GM23338 (cell line): ENCODE measurements at regions not wholly inside any gene's neighbourhood (a gene's known extent, or its start where the extent isn't known, plus 50 kb on each side); places are given as distances from the start of the nearest gene placed in this dataset.

ENCODE experiments used
- ATAC-seq: fragments of 200-7000 bp; cut with Tn5 transposase; 3 replicates; pipeline ENCODE4 v1.9.1; 2020
- DNase-seq: peaks from one replicate; pipeline ENCODE4 v3.0.0-alpha.2; 2015; ENCODE audit warnings: low spot score
- H2AFZ ChIP-seq: fragments of 200-600 bp; sonication (generic); 2 replicates; pipeline ENCODE4 v1.8.0; 2016; ENCODE audit warnings: antibody characterized with exemption, mild to moderate bottlenecking, moderate library complexity
- H3F3A ChIP-seq: fragments of 200-600 bp; sonication (generic); replicated peaks from 2 replicates; pipeline ENCODE4 v1.8.0; 2017; ENCODE audit warnings: antibody characterized with exemption, mixed run types, low read depth
- H3K27ac ChIP-seq: fragments of 200-600 bp; sonication (generic); 2 replicates; pipeline ENCODE4 v1.6.1; 2016; ENCODE audit warnings: low read depth
- H3K27me3 ChIP-seq: fragments of 200-600 bp; sonication (generic); 2 replicates; pipeline ENCODE4 v1.8.0; 2016; ENCODE audit warnings: mild to moderate bottlenecking, mixed run types, moderate library complexity; ENCODE audit not compliant: insufficient read depth
- H3K36me3 ChIP-seq: fragments of 200-600 bp; sonication (generic); 2 replicates; pipeline ENCODE4 v1.8.0; 2016; ENCODE audit warnings: mild to moderate bottlenecking; ENCODE audit not compliant: insufficient read depth
- H3K4me1 ChIP-seq: fragments of 200-600 bp; sonication (generic); 2 replicates; pipeline ENCODE4 v1.8.0; 2016; ENCODE audit warnings: mild to moderate bottlenecking, moderate library complexity; ENCODE audit not compliant: insufficient read depth
- H3K4me2 ChIP-seq: fragments of 200-600 bp; sonication (generic); 2 replicates; pipeline ENCODE4 v1.7.1; 2017; ENCODE audit warnings: mixed run types
- H3K4me3 ChIP-seq: fragments of 200-600 bp; sonication (generic); 2 replicates; pipeline ENCODE4 v1.6.1; 2016; ENCODE audit warnings: mixed run types
- H3K79me2 ChIP-seq: fragments of 200-600 bp; sonication (generic); replicated peaks from 2 replicates; pipeline ENCODE4 v1.8.0; 2017; ENCODE audit warnings: mild to moderate bottlenecking; ENCODE audit not compliant: insufficient read depth
- H3K9me2 ChIP-seq: fragments of 200-600 bp; sonication (generic); 2 replicates; pipeline ENCODE4 v1.8.0; 2017; ENCODE audit not compliant: insufficient read depth
- H4K20me1 ChIP-seq: fragments of 200-600 bp; sonication (generic); replicated peaks from 2 replicates; pipeline ENCODE4 v1.8.0; 2017; ENCODE audit warnings: mild to moderate bottlenecking; ENCODE audit not compliant: insufficient read depth
- H3K27ac Mint-ChIP-seq: 2 replicates; pipeline ENCODE4 v1.8.0; 2020; ENCODE audit warnings: inconsistent platforms, mild to moderate bottlenecking, moderate library complexity, mixed read lengths
- H3K27me3 Mint-ChIP-seq: 3 replicates; pipeline ENCODE4 v1.8.0; 2022; ENCODE audit warnings: low read depth, mild to moderate bottlenecking, moderate library complexity, mixed read lengths, inconsistent platforms; ENCODE audit not compliant: insufficient read depth, poor library complexity
- H3K36me3 Mint-ChIP-seq: 3 replicates; pipeline ENCODE4 v1.8.0; 2021; ENCODE audit warnings: low read depth, mild to moderate bottlenecking, inconsistent platforms, moderate library complexity, mixed read lengths
- H3K4me1 Mint-ChIP-seq: 3 replicates; pipeline ENCODE4 v1.8.0; 2020; ENCODE audit warnings: mild to moderate bottlenecking, inconsistent platforms, mixed read lengths
- H3K4me3 Mint-ChIP-seq: 3 replicates; pipeline ENCODE4 v1.8.0; 2021; ENCODE audit warnings: moderate library complexity, mild to moderate bottlenecking, inconsistent platforms, mixed read lengths
- H3K9me3 Mint-ChIP-seq: 3 replicates; pipeline ENCODE4 v1.8.0; 2020; ENCODE audit warnings: moderate library complexity, mild to moderate bottlenecking, inconsistent platforms, mixed read lengths
- CREB1 ChIP-seq: fragments of 250-450 bp; sonication (Bioruptor Pico); IDR thresholded peaks from 2 replicates; pipeline ENCODE4 v1.5.0; 2020; ENCODE audit warnings: low read depth, mild to moderate bottlenecking, moderate library complexity
- CTCF ChIP-seq, 2 experiments: fragments of 200-600 bp in 1 of 2; sonication (generic) in 1 of 2; conservative IDR thresholded peaks; 2 replicates each; pipeline versions ENCODE4 v1.5.1 to v1.6.1; 2016 to 2017; ENCODE audit warnings: antibody characterized with exemption in 2 of 2, low read depth in 2 of 2, mild to moderate bottlenecking in 2 of 2, moderate library complexity in 1 of 2
- ETS1 ChIP-seq: IDR thresholded peaks from 2 replicates; pipeline ENCODE4 v1.6.1; 2016; ENCODE audit warnings: antibody characterized with exemption
- EZH2 ChIP-seq: fragments of 200-600 bp; sonication (generic); IDR thresholded peaks from one replicate; pipeline ENCODE4 v1.8.0; 2017; ENCODE audit warnings: antibody characterized with exemption, mild to moderate bottlenecking, low read depth; ENCODE audit not compliant: unreplicated experiment
- JUNB ChIP-seq: IDR thresholded peaks from one replicate; pipeline ENCODE4 v1.6.1; 2016; ENCODE audit warnings: antibody characterized with exemption; ENCODE audit not compliant: unreplicated experiment
- NANOG ChIP-seq: IDR thresholded peaks from 2 replicates; pipeline ENCODE4 v1.6.1; 2016; ENCODE audit warnings: antibody characterized with exemption, borderline replicate concordance
- POLR2AphosphoS5 ChIP-seq: IDR thresholded peaks from 2 replicates; pipeline ENCODE4 v1.6.1; 2016; ENCODE audit warnings: antibody characterized with exemption, low read depth
- REST ChIP-seq: IDR thresholded peaks from one replicate; pipeline ENCODE4 v1.6.1; 2018; ENCODE audit warnings: antibody characterized with exemption; ENCODE audit not compliant: unreplicated experiment
- ZNF331 ChIP-seq: fragments of 250-450 bp; sonication (Bioruptor Pico); IDR thresholded peaks from 2 replicates; pipeline ENCODE4 v1.5.0; 2020; ENCODE audit warnings: low read depth, mild to moderate bottlenecking, moderate library complexity
- ZNF462 ChIP-seq: fragments of 250-450 bp; sonication (Bioruptor Pico); IDR thresholded peaks from 2 replicates; pipeline ENCODE4 v1.5.0; 2020; ENCODE audit warnings: mild to moderate bottlenecking, moderate library complexity

GRCh38 chr6:91482498-91482897, 895.6 kb upstream of the MAP3K7 start:
- H3F3A ChIP-seq = no peaks in the 10 kb centered on the region
- H3K27ac Mint-ChIP-seq = no peak overlapping the region
- H3K27me3 ChIP-seq = no peaks in the 10 kb centered on the region
- H2AFZ ChIP-seq = no peak overlapping the region
- H3K4me3 Mint-ChIP-seq = no peak overlapping the region
- H4K20me1 ChIP-seq = no peaks in the 10 kb centered on the region
- no peak for TF ChIP-seq NANOG
- no peak for TF ChIP-seq ETS1
- no peaks in the 10 kb centered on the region for H3K36me3 Mint-ChIP-seq
- H3K27me3 Mint-ChIP-seq = no peaks in the 10 kb centered on the region
- peaks cover 2% of the 10 kb centered on the region for H3K4me1 Mint-ChIP-seq
- H3K79me2 ChIP-seq = no peaks in the 10 kb centered on the region
- ATAC-seq (no peak), DNase-seq (no peak)
- no peaks in the 10 kb centered on the region for H3K4me1 ChIP-seq
- no peaks in the 10 kb centered on the region for H3K36me3 ChIP-seq
- no peaks in the 10 kb centered on the region for H3K9me3 Mint-ChIP-seq
- H3K4me2 ChIP-seq = no peak overlapping the region
- no peaks in the 10 kb centered on the region for H3K9me2 ChIP-seq
- H3K4me3 ChIP-seq = no peak overlapping the region
- no peak overlapping the region for H3K27ac ChIP-seq

- H2AFZ ChIP-seq = no peak overlapping the region
- no peaks in the 10 kb centered on the region for H3K36me3 ChIP-seq
- H3K27ac ChIP-seq = no peak overlapping the region
- Mint-ChIP-seq H3K27ac (no peak overlapping the region), H3K27me3 (no peaks in the 10 kb centered on the region), H3K4me1 (peaks cover 4% of the 10 kb centered on the region; the same call in 2 of the 3 replicates), H3K4me3 (no peak overlapping the region), H3K9me3 (no peaks in the 10 kb centered on the region), H3K36me3 (no peaks in the 10 kb centered on the region)
- no peak for ATAC-seq
- no peak overlapping the region for H3K4me2 ChIP-seq
- H3K4me3 ChIP-seq = no peak overlapping the region
- no peaks in the 10 kb centered on the region for H3K9me2 ChIP-seq
- H3K27me3 ChIP-seq = no peaks in the 10 kb centered on the region
- H4K20me1 ChIP-seq = no peaks in the 10 kb centered on the region
- 0 out of 2 replicates have a peak, but pooled peaks cover 6% of the 10 kb centered on the region for H3K4me1 ChIP-seq
- no peaks in the 10 kb centered on the region for H3F3A ChIP-seq
- no peaks in the 10 kb centered on the region for H3K79me2 ChIP-seq
- DNase-seq = no peak
- no peak for TF ChIP-seq ZNF462 (CRISPR knock-in tag)
- no peak for TF ChIP-seq CREB1 (CRISPR knock-in tag)
- no peak for TF ChIP-seq JUNB
- TF ChIP-seq REST = no peak
- TF ChIP-seq EZH2 = no peak
- TF ChIP-seq ZNF331 (CRISPR knock-in tag) = no peak
- TF ChIP-seq CTCF (conservative IDR thresholded peaks at IDR 0.05; ENCODE audit: low read depth in 2 of 2) = no peak
- TF ChIP-seq POLR2AphosphoS5 = no peak
- TF ChIP-seq NANOG = no peak
These were observed 893.5 kb upstream of the MAP3K7 start for GRCh38 chr6:91480402-91480801.
